ENCODE measurements at regions not wholly inside any gene's neighbourhood (a gene's known extent, or its start where the extent isn't known, plus 50 kb on each side); places are given as distances from the start of the nearest gene placed in this dataset.
A peak's percentile ranks its signal among the peaks of the same experiment; 100 is the strongest.

DNA sequence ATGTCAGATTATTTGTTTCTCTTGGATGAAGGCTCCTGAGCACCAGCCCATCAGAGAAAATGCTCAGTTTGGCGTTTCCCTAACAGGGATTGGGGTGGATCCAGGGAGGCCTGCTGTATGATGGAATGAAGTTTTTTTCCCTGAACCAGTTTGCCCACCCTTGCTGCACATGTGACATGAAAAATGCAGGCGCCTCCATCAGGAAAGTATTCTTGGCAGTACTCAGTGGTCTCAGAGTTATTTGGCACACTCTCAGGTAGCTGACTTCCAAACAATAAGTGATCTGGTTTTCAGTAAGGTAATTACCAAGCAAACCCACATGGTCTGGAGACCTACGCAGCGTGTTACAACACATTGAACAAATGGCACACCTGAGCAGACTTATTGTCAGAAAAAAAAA is 254.9 kb downstream of the PAX3 start:
- H3K27ac Mint-ChIP-seq (ENCODE audit: unreplicated experiment) = no peak overlapping the region

DNA sequence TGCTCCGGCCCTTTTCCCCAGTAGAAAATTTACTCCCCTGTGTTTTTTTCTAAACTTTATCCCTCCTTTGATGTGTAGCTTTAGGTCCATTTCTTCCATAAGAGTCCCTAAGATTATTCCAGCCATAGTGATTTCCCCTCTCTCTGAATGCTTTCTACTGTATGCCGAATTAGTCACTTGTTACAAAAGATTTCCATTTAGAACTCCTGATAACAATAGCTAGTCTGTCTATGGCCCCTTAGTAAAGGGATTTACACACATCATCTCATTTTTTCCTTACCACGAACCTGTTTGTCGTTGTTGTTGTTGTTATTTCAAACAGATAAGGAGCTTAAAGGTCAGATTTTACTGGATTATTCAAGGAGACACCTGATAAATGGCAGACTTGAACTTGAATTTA is 256.1 kb downstream of the PAX3 start:
- H3K4me1 Mint-ChIP-seq (ENCODE audit: unreplicated experiment) = peaks cover 11% of the 10 kb centered on the region

More for the DNA sequence above, 254.9 kb downstream of the PAX3 start:
- TF ChIP-seq, protein P1, sequence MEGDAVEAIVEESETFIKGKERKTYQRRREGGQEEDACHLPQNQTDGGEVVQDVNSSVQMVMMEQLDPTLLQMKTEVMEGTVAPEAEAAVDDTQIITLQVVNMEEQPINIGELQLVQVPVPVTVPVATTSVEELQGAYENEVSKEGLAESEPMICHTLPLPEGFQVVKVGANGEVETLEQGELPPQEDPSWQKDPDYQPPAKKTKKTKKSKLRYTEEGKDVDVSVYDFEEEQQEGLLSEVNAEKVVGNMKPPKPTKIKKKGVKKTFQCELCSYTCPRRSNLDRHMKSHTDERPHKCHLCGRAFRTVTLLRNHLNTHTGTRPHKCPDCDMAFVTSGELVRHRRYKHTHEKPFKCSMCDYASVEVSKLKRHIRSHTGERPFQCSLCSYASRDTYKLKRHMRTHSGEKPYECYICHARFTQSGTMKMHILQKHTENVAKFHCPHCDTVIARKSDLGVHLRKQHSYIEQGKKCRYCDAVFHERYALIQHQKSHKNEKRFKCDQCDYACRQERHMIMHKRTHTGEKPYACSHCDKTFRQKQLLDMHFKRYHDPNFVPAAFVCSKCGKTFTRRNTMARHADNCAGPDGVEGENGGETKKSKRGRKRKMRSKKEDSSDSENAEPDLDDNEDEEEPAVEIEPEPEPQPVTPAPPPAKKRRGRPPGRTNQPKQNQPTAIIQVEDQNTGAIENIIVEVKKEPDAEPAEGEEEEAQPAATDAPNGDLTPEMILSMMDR (IDR thresholded peaks at IDR 0.05; ENCODE audit: unreplicated experiment) = no peak
- no peak for DNase-seq (ENCODE audit: low spot score)
- H3K36me3 Mint-ChIP-seq (ENCODE audit: low read depth, unreplicated experiment) = peaks cover 3% of the 10 kb centered on the region
- H3K9me3 Mint-ChIP-seq (ENCODE audit: unreplicated experiment) = no peaks in the 10 kb centered on the region
- no peak overlapping the region for H3K4me3 Mint-ChIP-seq (ENCODE audit: unreplicated experiment)
- H3K4me1 Mint-ChIP-seq (ENCODE audit: unreplicated experiment) = peaks cover 11% of the 10 kb centered on the region
- H3K27me3 Mint-ChIP-seq (ENCODE audit: unreplicated experiment) = no peaks in the 10 kb centered on the region

DNA sequence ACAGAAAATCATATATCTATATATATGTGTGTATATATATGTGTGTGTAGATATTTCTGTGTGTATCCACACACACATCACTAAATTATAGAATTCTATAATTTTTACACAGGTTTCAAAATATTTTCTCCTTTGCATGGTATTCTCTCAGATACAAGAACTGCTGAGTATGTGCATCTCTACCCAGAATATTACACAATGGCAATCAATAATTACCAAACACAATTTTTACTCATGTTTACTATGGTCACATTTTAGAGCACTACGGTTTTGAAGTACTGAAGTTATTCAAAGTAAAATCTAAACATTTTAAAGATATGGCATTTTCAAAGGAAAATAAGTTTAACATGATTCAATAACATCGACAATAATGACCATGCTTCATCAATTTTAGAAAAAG is 258.5 kb downstream of the PAX3 start:
- no peak for DNase-seq (ENCODE audit: low spot score)
- Mint-ChIP-seq H3K27me3 (ENCODE audit: unreplicated experiment) (no peaks in the 10 kb centered on the region), H3K27ac (ENCODE audit: unreplicated experiment) (no peak overlapping the region), H3K36me3 (ENCODE audit: low read depth, unreplicated experiment) (no peaks in the 10 kb centered on the region), H3K4me1 (ENCODE audit: unreplicated experiment) (no peaks in the 10 kb centered on the region), H3K9me3 (ENCODE audit: unreplicated experiment) (no peaks in the 10 kb centered on the region), H3K4me3 (ENCODE audit: unreplicated experiment) (no peak overlapping the region)
- TF ChIP-seq, protein P1 (IDR thresholded peaks at IDR 0.05; ENCODE audit: unreplicated experiment) = no peak

More for the DNA sequence above, 256.1 kb downstream of the PAX3 start:
- no peaks in the 10 kb centered on the region for H3K27me3 Mint-ChIP-seq (ENCODE audit: unreplicated experiment)
- no peak for DNase-seq (ENCODE audit: low spot score)
- TF ChIP-seq, protein P1 (IDR thresholded peaks at IDR 0.05; ENCODE audit: unreplicated experiment) = no peak
- no peak overlapping the region for H3K4me3 Mint-ChIP-seq (ENCODE audit: unreplicated experiment)
- no peaks in the 10 kb centered on the region for H3K9me3 Mint-ChIP-seq (ENCODE audit: unreplicated experiment)
- no peak overlapping the region for H3K27ac Mint-ChIP-seq (ENCODE audit: unreplicated experiment)
- H3K36me3 Mint-ChIP-seq (ENCODE audit: low read depth, unreplicated experiment) = peaks cover 3% of the 10 kb centered on the region

DNA sequence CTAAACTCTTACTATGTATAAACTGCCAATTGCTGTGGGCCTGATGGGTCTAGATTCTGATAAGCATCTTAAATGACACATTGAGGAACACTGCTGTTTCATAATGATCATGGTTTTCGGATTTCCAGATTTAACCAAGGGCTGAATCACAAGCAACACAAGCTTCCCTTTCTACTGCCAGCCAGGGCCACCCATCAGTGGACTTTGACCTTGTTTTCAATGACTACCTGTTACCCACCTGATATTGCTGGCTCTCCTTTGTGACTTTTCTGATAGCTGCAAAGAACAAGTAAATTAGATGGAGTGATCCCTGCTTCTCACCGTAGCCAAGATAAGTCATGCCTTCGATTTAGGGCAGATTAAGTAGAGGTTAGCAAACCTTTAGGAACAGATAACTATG is 259.0 kb downstream of the PAX3 start:
- H3K36me3 Mint-ChIP-seq (ENCODE audit: low read depth, unreplicated experiment) = no peaks in the 10 kb centered on the region
- no peak overlapping the region for H3K4me3 Mint-ChIP-seq (ENCODE audit: unreplicated experiment)
- no peaks in the 10 kb centered on the region for H3K9me3 Mint-ChIP-seq (ENCODE audit: unreplicated experiment)
- TF ChIP-seq, protein P1 (IDR thresholded peaks at IDR 0.05; ENCODE audit: unreplicated experiment) = no peak
- H3K27ac Mint-ChIP-seq (ENCODE audit: unreplicated experiment) = no peak overlapping the region
- DNase-seq (ENCODE audit: low spot score) = no peak
- H3K4me1 Mint-ChIP-seq (ENCODE audit: unreplicated experiment) = no peaks in the 10 kb centered on the region
- no peaks in the 10 kb centered on the region for H3K27me3 Mint-ChIP-seq (ENCODE audit: unreplicated experiment)

DNA sequence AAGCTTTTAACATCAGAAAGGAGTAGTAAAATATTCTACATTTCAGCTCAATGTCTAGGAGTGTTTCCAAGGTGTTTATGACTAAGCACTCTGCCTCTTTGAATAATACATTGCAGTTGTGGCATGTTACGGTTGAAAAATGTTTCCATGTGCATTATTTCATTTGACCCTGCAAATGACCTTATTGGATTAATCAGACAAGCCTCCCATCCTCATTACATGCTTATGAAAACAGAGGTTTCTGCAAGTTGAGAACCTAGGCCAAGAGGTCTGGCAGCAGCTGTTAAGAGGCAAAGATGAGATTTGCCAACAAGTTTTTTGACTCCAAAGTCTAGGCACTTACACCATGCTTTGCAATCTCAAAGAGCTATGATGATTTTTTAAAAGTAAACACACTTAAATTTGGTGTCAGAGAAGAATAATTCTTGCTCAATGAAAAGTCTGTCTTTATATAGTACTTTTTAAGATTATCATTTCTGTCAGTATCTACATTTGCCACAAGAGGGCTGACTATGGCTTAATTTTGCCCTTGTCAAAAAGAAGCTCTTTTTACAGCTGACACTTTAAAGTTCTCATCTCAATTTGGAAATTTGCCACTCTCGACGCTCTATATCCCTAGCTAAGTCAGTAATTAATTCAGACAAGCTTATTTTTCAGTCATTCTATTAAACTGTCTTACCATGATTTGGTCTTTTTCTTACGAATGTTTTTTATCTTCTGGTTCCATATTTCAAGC is 260.6 kb downstream of the PAX3 start:
- Mint-ChIP-seq H3K9me3 (ENCODE audit: unreplicated experiment) (no peaks in the 10 kb centered on the region), H3K27ac (ENCODE audit: unreplicated experiment) (no peak overlapping the region), H3K27me3 (ENCODE audit: unreplicated experiment) (no peaks in the 10 kb centered on the region), H3K4me3 (ENCODE audit: unreplicated experiment) (no peak overlapping the region), H3K36me3 (ENCODE audit: low read depth, unreplicated experiment) (no peaks in the 10 kb centered on the region), H3K4me1 (ENCODE audit: unreplicated experiment) (no peaks in the 10 kb centered on the region)
- DNase-seq (ENCODE audit: low spot score) = no peak
- TF ChIP-seq, protein P1 (IDR thresholded peaks at IDR 0.05; ENCODE audit: unreplicated experiment) = peak; percentile 84
